ENCODE measurements at regions not wholly inside any gene's neighbourhood (a gene's known extent, or its start where the extent isn't known, plus 50 kb on each side); places are given as distances from the start of the nearest gene placed in this dataset.

GRCh38 chr2:40814616-40815015 is 362.7 kb upstream of the SLC8A1 start:
- DNase-seq = no peak

DNA sequence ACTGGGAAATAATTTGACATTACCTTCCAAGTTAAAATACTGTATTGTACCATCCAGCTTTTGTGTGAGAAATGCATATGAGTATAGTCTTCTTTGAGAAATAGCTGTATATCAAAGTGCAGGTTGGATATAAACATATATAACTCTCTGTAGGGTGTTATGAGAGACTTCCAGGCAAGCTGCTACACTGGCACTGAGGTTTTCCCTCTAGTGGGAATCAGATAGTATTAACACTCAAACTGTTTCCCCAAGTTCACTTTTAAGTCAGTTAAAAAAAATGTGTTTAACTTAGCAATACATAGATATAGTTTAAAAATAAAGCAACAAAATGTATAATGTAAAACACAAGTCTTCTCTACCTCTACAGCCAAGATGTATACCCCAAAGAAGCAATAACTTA is 368.4 kb upstream of the SLC8A1 start:
- DNase-seq = no peak

GRCh38 chr2:40823478-40823877 is 371.6 kb upstream of the SLC8A1 start:
- no peak for DNase-seq

- no peak for DNase-seq
Measured at GRCh38 chr2:40824278-40824677, 372.4 kb upstream of the SLC8A1 start.

DNA sequence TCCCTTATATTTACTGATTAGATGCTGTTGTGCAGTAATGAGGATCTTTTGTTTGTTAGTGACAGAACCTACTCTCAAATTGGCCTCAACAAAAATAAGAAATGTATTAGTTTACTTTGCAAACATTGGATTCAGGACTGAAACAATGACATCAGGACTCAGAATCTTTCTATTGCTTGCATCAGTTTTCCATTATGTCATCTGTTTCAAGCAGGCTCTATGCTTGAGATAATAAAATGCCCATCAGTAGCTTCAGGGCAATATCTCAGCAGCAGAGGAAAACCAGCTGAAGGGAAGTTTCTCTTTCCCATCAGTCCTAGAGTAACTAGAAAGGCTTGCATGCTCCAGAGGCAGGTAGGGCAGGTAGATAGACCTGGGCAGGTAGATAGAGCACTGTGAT is 375.5 kb upstream of the SLC8A1 start:
- DNase-seq = no peak

DNA sequence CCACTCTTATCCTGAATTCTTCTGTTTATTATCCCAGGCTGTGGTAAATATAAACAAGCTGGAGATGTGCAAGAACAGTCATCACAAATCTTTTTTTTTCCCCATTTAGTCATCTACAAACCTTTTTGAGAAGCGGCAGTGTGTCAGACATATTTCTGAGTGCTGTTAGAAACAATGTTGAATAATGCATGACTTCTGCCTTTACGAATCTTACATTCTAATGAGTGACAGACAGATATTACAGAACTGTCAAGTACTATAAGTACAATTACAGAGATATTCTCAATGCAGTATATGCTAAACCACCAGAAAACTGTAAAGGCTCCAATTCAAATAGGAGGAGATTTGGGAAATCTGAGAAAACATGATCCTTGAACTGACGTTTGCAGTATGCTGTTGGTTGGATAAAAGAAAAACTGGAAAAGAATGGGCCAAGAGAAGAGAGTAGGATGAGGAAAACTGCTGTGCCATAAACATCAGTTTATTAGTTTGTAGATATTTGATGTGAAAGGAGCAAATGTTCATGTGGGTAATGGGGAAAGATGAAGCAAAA is 379.5 kb upstream of the SLC8A1 start:
- DNase-seq = no peak

DNA sequence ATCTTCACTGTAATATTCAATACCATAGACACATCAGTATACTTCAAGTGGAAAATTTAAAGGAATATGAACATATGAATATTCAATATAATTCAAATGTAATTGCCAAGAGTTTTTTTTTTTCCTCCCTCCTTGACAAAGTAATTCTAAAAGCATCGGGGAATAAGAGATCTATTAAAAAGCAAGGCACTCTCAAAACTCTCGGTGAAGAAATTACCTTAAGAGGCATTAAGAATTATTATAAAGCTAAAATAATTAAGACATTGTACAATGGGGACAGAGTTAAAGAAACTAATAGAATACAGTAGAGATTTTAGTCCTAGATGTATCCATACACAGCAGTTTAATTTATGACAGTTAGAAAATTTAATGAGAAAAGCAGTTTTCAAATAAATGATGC is 390.0 kb upstream of the SLC8A1 start:
- DNase-seq = no peak

DNA sequence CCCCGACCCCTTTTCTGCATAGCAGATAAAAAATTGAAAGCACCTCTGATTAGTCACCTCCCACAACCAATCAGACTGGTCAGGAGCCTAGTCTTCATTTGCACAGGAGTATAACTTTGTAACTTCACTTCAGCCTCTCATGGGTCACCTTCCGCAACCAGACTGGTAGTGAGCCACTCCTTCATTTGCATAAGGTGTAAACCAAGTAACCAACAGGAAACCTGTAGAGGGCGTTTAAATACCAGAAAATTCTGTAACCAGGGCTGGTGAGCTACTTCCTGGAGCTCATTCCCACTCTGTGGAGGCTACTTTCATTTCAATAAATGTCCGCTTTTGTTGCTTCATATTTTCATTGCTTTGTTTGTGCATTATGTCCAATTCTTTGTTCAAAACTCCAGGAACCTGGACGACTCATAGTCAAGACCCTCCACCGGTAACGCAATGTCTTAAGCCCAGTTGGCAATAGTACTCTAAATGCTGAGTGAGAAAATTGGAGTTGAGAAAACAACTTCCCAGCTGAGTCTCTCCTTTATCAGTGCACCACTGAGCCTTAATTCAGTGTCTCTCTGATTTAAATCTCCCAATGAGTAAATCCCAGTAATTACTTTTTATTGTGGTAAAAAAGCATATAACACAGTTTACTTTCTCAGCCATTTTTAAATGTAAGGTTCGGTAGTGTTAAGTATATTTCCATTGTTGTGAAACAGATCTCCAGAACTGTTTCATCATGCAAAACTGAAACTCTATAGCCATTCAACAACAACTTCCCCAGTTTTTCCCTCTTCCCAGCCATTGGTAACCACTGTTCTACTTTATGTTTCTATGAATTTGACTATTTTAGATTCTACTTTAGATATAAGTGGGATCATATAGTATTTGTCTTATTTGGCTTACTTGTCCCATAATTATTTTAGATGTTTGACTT is 392.7 kb upstream of the SLC8A1 start:
- no peak for DNase-seq

- DNase-seq = no peak
Measured at GRCh38 chr2:40851661-40852060, 399.8 kb upstream of the SLC8A1 start.

DNA sequence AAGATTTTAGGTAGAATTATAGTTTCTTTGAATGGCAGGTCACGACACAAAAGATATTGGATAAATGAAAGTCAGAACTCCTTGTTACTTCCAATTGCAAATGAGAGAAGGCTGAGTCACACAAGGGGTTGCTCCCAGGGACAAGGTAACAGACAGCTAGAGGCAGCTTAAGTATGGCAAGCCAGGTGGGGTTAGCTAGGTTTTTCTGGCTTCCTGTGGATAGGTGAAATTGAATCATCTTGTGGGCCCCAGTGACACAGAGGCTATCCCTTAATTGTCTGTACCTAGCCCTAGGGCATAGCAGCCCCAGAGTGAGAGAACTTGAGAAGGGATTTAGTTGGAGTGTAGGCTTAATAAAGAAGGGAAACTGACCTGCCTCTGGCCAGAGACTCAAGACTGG is 407.7 kb upstream of the SLC8A1 start:
- DNase-seq = no peak

DNA sequence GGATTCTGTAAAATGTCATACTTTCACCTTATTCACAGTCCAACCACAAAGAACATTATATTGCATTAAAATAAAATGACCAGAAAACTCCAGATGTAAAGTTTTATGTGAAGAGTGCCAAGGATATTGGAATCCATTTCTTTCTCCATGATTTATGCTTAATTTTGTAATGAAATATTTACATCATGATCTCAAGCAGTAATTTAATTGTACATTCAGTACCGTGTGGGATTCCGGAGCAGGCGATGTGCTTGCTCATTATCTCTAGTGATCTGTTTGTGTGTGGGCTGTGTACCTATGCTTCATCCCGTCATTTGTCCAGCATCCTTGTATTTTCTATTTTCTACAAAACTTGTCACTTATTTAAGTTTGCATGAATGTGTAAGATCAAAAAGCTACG is 415.9 kb upstream of the SLC8A1 start:
- DNase-seq = no peak

DNA sequence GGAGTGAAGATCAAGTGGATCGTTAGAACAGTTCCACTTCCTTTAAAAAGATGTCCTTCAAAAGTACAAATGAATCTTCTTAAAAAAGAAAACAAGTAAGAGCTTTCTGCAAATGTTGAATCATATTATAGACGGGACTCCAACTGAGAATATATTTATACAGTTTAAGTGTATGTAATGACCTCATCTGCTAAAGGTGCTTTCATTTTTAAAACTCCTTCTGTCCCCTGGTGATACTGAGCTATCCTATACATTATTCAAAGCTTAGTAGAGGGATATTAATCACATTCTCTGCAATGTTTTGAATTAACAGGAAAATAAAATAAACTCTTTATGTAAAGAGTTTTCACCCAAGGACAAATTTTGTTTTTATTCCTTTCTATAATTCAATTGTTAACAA is 420.7 kb upstream of the SLC8A1 start:
- DNase-seq = no peak

DNA sequence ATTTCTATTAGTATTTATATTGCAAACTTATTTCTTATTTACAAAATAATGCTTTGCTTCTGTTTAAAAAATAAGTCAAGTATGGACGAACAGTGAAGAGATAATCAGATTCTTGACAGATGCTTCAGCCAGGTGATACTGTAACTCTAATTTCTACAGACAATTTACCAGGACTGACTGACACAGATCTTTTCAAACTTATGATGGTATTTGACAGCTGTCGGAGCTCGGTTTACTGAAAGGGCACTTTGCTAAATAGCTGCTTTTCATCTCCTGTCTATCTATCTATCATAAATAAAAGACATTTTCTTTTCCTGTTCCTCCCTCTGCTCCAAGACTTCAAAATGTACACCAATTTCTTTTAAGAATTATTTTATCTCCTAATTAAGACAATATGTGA is 422.5 kb upstream of the SLC8A1 start:
- DNase-seq = no peak

GRCh38 chr2:40877734-40878288 is 425.9 kb upstream of the SLC8A1 start:
- DNase-seq = no peak

- no peak for DNase-seq
Measured at GRCh38 chr2:40879305-40879704, 427.4 kb upstream of the SLC8A1 start.

DNA sequence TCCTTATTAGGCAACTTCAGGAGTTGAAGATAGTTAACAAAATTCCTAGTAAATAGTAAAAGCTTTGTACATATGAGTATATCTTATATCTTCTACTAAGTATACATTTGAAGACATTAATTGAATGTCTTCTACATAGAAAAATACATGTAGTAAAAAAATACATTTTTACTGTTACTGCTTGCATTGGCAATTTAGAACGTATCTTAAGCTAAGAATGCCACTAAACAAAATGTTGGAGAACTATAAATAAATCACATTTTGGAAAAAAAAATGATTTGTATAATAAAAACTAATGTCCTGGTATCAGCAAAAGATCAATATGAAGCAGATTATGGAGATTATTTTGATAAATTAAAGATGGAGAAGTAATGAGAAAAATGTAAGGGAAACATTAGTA is 434.2 kb upstream of the SLC8A1 start:
- DNase-seq = no peak

- no peak for DNase-seq
Measured at GRCh38 chr2:40886655-40887054, 434.8 kb upstream of the SLC8A1 start.

DNA sequence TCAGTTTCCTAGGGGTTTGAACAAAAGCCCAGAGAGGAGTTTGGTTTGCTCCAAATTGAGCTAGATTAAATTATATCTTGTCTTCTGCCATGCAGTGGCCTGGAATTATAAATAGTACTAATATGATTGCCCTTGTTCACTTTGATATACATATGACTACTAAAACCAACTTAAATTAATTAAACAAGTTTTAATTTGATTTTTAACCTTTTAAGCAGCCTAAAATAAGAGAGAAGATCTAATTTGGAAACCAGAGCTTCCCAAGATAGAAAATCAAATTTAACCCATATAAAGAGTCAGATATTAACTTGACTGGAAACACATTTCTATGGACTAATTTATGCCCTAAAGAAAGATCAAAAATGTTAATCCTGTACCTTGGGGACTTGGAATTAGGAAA is 444.5 kb upstream of the SLC8A1 start:
- DNase-seq = no peak

- DNase-seq = no peak
Measured at GRCh38 chr2:40914666-40915065, 462.8 kb upstream of the SLC8A1 start.

- DNase-seq = no peak
Measured at GRCh38 chr2:40915651-40916050, 463.8 kb upstream of the SLC8A1 start.

DNA sequence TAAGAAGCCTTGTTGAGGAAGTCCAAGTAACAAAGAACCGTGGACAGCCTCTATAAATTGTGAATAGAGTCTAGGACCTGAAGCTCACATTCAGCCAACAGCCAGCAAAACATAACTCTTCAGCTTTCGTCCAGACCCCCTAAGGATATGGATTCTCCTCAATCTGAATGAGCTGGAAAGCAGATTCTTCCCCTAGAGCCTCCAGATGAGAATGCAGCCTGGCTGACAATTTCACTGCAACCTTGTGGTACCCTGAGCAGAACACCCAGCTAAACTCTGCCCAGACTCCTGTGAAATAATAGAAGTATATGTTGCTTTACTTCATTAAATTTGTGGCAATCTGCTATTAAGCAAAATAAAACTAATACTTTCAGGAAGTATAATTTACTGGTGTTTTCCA is 483.5 kb upstream of the SLC8A1 start:
- no peak for DNase-seq

DNA sequence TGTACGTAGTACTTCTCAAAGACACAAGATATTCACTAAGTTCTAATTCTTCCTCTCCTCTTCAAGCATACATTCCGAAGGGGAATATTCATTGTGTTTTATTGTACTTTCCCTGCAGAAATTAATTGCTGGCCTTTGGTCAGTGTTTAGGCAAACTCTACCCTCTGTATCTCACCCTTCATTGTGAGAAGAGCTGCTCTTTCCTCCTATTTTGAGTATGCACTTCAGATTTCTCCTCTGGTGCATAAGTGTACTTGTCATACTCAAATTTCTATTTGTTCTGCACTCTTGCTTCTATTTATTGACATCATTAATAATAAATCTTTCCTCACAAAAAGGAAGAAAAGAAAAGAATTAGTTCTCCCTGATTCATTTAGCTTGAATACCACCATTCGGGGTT is 485.4 kb upstream of the SLC8A1 start:
- no peak for DNase-seq

DNA sequence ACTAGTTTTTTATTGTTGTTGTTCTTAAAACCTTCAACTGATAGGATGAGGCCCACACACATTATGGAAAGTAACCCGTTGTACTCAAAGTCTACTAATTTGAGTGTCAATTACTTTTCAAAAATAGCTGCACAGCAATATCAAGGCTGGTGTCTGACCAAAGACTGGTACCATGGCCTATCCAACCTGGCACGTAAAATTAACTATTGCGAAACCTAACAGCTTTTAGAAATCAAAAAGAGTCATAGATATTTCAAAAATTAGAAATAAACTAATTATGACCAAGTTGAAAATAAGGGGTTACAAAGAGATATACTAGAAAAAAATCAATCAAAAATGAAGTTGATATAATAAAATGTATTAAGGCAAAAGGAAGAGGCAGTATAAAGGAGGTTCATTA is 501.5 kb upstream of the SLC8A1 start:
- DNase-seq = no peak

- DNase-seq = no peak
Measured at GRCh38 chr2:40955042-40955441, 503.2 kb upstream of the SLC8A1 start.

DNA sequence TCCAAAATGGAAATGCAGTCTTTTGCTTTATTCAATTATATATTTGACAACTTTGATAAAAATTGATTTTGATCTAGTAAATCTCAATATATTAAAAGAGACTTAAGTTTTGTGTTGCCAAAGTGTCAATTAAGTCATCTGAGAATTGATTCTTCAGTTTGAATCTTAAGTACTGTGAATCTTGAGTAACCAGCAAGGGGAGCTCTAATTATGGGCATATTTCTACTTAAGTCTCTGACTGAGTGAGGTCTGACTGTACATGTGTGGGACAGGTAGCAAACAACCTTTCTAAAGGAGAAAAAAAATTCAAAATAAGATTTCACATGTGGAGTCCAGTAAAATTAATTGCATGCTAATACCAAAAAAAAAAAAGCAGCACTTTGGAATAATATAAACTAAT is 503.7 kb upstream of the SLC8A1 start:
- DNase-seq = no peak

Measured in activated effector memory CD4-positive, alpha-beta T cell treated with Interleukin-2 at 50 U/mL for 16 hours (primary cell).